ENCODE measurements at regions not wholly inside any gene's neighbourhood (a gene's known extent, or its start where the extent isn't known, plus 50 kb on each side); places are given as distances from the start of the nearest gene placed in this dataset.

DNA sequence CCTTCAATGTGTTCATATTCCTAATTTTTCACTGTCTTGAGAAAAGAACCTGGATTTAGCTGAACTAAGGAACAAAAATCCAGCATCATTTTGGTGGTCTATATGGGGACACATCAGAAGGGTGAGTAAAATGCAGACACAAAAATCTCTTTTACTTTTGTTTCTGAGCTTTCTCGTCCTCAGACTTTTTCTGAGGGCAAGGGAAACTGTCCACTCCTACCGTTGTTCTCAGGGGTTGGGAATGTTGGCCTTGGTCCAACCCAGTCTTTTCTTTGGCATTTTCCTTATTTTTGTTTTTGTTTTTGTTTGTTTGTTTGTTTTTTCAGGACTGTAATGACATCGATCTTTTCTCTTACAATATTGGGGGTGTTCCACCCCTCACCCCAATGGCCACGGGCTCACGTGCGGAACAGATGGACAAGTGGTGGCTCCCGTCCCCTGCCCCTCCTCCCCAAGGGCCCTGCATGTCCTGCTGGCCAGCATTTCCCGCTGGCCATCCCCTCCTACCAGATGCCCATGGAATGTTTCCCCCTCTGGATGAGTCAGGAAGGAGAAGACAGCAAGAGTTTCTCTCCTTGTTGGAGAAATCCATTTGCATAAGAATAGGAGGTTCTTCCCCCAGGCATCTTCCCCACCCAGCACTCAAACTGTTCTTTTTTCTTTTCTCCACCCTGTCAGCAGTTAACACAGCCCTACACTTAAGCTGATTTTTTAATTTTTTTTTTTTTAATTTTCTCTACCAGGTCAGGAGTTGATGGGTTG is 305.4 kb upstream of the NDST4 start:
- DNase-seq: no peak

- DNase-seq: no peak
Observed at GRCh38 chr4:115396034-115396433, 282.6 kb upstream of the NDST4 start.

DNA sequence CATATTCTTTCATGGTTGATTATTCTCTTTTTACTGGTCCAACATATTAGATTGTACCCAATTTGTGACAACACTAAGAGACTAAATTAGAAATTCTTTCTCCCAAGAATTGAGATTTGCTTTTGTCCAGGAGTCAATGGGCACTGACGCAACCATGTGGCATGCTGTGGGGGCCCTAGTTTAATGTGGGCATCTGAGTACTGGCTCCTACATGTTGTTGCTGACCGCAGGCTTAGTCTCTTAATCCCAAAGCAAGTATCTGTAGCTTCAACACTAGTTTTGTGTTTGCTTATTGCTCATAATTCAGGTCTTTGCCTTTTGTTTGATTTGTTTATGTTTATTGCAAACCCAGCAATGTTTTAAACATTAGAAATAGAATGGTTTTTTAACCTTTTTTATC is 263.4 kb upstream of the NDST4 start:
- DNase-seq: no peak

DNA sequence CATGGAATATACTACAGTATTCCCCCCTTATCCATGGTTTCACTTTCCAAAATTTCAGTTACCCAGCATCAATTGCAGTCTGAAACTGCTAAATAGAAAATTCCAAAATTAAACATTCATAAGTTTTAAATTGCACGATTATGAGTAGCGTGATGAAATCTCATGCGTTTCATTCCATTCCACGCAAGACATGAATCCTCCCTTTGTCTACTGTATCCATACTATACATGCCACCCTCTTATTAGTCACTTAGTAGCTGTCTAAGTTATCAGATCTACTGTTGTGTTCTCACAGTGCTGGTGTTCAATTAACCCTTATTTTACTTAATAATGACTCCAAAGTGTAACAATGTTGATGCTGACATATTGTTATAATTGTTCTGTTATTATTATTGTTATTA is 261.2 kb upstream of the NDST4 start:
- no peak for DNase-seq

DNA sequence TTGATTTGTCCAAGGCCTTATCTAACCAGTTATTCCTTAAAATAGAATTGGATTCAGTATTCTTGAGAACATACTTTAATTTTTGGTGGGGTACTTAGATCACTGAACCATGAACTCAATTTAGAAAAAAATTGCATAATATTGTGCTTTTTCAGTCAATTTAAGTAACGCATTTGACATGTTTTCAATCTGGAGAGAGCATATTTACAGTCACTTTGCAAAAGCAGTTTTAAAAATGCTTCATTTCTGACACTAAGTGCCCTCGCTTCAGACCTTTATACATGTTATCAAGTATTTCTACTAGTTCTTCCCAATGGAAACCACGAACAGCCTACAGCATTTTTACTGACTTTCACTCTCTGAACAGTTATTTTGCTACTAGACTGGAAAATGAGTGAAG is 257.1 kb upstream of the NDST4 start:
- DNase-seq: no peak

DNA sequence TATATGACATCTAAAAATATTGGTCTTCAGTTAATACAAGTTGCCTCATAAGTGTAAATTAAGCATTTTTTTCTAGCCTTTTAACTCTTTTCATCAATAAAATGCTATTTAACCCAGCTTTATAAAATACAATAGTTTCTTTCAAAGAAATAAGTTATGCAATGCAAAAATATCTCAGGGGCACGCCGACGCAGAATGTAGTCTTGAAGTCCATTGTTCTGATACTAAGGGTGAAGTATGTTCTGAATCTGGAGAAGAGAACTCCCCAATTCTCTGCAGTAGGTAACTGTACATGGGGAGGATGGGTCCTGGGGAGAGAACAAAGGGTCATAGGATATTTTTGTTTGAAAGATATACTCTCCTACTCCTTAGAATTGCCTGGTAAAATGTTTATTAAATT is 256.6 kb upstream of the NDST4 start:
- no peak for DNase-seq

DNA sequence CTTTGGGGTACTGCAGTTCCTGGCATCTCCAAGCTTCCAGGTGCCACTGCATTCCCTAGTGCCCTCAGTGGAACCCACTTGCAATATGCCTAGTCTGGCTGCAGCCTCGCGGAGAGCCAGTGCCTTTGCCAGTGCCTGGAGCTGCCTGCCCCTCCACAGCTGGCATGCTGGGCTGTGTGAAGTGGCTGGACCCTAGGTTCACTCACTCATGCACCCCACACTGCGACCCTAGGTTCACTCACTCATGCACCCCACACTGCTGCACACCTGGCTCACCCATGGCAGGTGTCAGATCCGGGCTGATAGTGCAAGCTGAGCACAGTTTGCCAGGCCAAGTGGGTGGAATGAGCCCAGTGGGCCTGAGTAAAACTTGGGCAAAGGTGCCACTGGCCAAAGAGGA is 253.0 kb upstream of the NDST4 start:
- DNase-seq: no peak

- no peak for DNase-seq
Observed at GRCh38 chr4:115365185-115365584, 251.8 kb upstream of the NDST4 start.

DNA sequence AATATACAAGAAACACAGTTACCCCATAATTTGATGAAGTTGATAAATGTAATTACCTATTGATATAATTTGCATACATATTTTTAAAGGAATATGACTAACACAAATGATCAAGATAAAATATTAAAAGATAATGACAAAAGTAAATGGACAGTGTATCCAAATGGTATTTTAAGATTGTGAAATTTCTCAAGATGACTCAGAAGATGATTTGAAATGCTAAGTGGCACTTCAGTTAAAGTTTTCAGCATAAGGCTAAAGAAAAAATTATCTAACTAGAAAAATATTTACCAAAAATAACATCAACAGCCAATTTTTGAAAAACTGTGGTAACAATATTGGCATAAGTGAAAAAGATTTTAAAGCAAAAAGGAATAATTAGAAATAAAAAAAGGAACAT is 248.4 kb upstream of the NDST4 start:
- no peak for DNase-seq

GRCh38 chr4:115360431-115360830 is 247.0 kb upstream of the NDST4 start:
- DNase-seq: no peak

- DNase-seq: no peak
Observed at GRCh38 chr4:115357776-115358175, 244.4 kb upstream of the NDST4 start.

DNA sequence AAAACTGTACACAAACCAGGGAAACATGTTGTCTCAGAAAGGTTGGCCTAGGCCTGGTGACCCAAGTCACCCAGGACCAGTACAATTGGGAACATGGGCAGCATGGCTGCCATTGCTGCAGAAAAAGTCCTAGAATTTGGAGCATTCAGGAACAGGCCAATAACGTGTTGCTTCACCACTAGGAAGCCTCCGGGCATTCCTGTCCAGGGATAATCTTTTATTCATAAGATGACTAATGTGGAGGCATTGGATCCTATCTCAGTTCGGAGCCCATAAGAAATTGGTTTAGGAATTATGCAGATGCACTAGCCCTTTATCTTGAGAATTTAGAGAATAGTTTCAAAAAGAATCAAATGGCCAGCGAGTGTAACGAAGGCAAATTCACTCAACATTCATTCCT is 242.8 kb upstream of the NDST4 start:
- no peak for DNase-seq

DNA sequence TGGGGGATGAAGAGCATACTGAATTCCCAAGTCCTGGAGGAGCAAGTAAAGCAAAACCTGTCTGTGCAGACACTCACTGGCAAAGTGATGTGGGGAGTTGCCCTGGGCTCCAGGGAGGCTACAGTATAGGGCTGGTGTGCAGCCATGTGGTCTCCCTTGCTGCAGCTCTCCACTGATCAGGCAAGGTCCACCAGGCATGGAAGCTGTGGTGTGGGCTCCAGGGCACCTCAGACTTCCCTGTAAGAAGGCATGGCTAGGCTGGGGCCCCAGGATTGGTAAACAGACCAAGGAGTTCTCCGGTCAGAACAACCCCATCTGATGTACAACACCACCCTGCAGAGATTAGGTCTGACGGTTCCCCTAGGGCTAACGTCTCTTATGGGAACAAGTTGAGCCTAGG is 241.9 kb upstream of the NDST4 start:
- no peak for DNase-seq

DNA sequence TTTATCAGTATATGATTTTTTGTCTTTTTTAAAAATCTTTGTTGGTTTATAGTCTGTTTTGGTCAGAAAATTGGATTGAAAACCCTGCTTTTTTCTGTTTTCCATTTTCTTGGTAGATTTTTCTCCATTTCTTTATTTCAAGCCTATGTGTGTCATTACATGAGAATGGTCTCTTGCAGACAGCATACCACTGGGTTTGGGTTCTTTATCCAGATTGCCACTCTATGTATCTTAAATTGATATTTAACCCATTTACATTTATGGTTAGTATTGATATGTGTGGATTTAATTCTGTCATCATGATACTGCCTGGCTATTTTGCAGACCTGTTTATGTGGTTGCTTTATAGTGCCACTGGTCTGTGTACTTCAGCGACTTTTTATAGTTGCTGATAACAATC is 239.9 kb upstream of the NDST4 start:
- DNase-seq: no peak

DNA sequence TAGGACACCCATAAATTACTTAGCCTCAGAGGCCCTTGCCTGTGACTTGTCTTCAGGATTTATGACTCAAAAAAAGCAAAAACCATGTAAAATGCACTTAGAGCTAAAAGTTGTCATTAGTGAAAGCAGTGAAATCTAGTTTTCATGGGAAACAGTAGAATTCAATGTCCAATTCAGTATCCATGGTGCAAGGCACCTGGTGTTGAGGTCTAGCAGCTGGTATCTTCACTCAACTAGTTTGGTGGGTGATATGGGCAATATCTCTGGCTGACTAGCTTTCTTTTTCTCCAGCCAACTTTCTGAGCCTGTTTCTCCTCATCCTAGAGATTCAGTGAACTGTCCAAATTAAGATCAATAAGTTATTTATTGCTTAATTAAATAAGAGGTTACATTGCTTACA is 229.8 kb upstream of the NDST4 start:
- DNase-seq: no peak

DNA sequence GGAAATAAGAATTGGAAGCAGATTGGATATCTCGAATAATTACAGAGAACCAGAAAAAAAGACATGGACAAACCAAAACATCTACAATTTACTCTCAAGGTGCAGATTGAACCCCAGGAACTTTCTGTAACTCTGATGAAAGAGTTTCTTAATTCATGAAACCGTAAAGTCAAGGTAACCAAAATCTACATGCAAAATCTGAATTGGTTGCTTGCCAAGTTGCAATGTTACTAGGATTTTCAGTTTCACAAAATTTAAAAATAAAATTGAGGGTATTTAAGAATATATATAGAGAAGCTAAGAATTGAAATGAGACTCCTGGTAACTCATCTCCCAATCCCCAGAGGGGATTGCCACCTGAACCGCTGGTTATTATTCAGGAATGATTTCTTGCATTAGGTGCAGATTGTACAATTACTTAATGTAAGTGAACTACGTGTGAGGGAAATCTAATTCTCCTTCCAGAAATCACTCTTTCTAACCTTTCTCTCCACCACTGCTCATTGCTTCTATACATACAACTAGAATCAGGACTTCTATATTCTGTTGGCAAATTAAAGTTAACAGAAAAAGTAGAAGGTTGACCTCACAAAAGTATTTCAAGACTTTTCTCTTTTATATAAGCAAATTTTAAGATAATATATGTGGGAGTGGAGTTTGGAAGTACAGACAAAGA is 221.5 kb upstream of the NDST4 start:
- no peak for DNase-seq

GRCh38 chr4:115332078-115332477 is 218.7 kb upstream of the NDST4 start:
- no peak for DNase-seq

- DNase-seq: no peak
Observed at GRCh38 chr4:115331241-115331640, 217.8 kb upstream of the NDST4 start.

- DNase-seq: no peak
Observed at GRCh38 chr4:115325836-115326235, 212.4 kb upstream of the NDST4 start.

DNA sequence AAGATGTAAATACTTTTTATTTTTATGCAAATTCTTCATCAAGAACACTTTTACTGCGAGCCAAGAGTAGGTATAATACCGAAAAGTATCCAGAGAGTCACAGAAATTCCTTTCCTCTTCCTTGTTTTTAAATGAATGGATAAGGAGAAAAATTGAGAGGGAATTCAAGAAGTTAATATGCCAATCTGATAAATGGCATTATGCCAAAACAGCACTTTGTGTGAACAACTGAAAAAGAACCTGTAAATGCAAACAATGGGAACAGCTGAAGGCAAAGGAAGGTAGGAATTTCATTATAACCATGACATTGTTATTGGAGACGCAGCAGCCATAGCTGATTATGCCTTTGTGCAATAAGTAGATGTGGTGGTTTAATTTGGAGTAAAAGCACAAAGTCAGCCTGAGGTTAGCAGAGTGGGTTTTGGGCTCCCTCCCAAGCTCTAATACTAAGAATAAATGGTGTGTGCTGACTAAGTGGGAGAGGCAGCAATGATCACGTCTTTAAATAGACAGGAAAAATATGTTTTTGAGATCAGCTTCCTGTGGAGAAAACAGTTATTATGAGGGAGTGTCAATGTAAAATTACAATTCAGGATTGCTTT is 209.8 kb upstream of the NDST4 start:
- no peak for DNase-seq

- DNase-seq: no peak
Observed at GRCh38 chr4:115315182-115315581, 201.8 kb upstream of the NDST4 start.

- DNase-seq: no peak
Observed at GRCh38 chr4:115310641-115311040, 197.2 kb upstream of the NDST4 start.

GRCh38 chr4:115294717-115295116 is 181.3 kb upstream of the NDST4 start:
- DNase-seq: no peak

- DNase-seq: no peak
Observed at GRCh38 chr4:115293093-115293462, 179.7 kb upstream of the NDST4 start.

Measured in NCI-H526 treated with DMSO at 0.1 percent for 48 hours (cell line).